HG03066 (cell line): ENCODE measurements at regions not wholly inside any gene's neighbourhood (a gene's known extent, or its start where the extent isn't known, plus 50 kb on each side); places are given as distances from the start of the nearest gene placed in this dataset.
"Not testable (repeated sequence)": the region's sequence is repeated elsewhere in the genome, so short reads cannot be mapped to it uniquely, and the experiment has no call there.

Experiments used
- ATAC-seq: cut with Tn5 transposase; IDR thresholded peaks from one replicate; pipeline ENCODE4 v1.9.1; 2021; ENCODE audit warnings: low read depth; ENCODE audit not compliant: unreplicated experiment

DNA sequence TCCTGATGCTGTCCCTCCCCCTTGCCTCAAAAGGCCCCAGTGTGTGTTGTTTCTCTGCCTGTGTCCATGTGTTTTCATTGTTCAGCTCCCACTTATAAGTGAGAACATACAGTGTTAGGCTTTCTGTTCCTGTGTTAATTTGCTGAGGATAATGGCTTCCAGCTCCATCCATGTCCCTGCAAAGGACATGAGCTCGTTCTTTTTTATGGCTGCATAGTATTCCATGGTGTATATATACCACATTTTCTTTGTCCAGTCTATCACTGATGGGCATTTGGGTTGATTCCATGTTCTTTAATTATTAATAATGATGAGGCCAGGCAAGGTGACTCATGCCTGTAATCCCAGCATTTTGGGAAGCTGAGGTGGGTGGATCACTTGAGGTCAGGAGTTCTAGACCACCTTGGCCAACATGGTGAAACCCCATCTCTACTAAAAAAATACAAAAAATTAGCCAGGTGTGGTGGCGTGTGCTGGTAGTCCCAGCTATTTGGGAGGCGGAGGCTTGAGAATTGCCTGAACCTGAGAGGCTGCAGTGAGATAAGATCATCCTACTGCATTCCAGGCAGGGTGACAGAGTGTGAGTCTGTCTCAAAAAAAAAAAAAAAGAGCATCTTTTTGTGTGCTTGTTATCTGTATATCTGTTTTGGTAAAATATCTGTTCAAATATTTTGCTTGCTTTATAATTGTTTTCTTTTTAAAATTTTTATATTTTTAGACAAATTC lies 78.0 kb upstream of the CLINT1 start:
- not testable (repeated sequence) for ATAC-seq

DNA sequence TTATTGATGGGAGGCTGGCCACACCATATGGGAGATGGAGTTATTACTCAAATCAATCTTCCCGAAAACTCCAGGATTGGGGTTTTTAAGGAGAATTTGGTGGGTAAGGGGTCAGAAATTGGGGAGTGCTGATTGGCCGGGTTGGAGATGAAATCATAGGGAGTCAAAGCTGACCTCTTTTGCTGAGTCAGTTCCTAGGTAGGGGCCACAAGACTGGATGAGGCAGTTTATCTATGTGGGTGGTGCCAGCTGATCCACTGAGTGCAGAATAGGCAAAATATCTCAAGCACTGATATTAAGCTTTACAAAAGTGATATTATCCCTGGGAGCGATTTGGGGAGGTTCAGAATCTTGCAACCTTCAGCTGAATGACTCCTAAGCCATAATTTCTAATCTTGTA lies 75.7 kb upstream of the CLINT1 start:
- no peak for ATAC-seq

DNA sequence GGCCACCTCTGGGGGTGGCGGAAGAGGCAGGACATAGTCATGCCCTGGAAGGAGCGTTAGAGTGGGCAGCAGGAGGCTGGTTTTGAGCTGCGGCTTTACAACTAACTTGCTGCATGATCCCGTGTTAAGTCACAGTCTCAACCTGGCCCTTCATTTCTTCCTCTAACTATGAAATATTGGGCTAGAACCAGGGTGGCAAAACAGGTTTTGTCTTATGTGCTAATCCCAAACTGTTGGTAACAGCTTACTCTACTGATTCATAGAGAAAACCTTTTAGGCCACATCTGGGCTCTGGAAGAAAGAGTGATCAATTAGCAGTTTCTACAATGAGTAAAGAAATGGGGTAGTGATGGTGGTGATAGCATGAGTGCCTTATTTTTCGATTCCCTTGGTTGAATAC lies 74.1 kb upstream of the CLINT1 start:
- ATAC-seq = no peak

DNA sequence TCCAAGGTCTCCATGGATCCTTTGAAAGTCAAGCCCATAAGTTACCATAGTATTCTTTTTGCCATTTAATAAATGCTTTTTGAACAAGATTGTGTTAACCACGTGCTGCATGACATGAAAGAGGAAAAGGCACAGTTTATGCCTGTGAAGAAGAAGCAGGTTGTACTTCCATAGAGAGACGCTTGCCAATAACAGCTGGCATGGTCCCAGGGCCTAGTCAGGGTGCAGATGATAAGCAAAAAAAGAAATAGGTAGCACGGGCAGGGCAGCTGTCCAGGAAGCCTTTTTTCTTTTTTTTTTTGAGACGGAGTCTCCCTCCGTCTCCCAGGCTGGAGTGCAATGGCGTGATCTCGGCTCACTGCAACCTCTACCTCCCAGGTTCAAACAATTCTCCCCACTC lies 71.8 kb upstream of the CLINT1 start:
- no peak for ATAC-seq

DNA sequence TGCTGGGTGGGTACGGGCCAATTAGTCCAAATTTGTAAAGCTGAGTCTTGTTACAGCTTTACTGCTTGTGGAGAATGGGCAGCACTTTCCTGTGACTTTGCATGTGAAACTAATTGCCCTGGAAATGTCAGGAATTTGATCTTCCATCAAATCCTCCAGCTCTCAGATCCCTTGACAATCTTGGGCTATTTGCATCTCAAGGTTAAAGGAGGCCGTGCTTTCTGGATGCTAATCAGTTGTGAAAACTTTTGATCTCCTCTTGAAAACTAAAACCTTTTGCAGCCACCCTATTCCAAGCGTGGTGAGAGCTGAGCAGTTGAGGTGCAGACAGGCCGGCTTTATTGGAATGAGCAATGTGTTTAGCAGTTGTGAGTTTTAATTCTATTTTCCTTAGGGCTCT lies 68.0 kb upstream of the CLINT1 start:
- no peak for ATAC-seq

DNA sequence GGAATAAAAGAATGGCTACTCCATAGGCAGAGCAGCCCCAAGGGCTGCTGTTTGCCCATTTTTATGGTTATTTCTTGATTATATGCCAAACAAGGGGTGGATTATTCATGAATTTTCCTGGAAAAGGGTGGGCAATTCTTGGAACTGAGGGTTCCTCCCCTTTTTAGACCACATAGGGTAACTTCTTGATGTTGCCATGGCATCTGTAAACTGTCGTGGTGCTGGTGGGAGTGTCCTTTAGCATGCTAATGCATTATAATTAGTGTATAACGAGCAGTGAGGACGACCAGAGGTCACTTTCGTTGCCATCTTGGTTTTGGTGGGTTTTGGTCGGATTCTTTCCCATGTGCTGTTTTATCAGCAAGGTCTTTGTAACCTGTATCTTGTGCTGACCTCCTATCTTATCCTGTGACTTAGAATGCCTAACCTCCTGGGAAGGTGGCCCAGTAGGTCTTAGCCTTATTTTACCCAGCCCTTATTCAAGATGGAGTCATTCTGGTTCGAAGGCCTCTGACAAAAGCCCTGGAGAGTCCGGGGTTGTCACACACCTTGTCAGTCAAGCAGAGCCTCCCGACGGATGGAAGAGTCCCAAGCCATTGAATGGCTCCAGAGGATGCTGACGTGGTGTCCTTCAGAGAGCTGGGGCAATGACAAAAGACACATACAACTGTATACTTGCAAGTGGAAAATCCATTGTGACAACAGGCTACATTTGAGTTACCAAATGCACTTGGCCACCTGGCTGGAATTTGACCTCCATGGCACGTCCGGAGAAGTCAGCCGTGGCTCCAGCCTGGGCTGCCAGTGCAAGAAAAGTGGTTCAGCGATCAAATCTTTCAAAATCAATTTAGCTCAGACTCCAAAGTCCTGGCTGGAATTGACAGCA lies 67.1 kb upstream of the CLINT1 start:
- ATAC-seq = no peak

DNA sequence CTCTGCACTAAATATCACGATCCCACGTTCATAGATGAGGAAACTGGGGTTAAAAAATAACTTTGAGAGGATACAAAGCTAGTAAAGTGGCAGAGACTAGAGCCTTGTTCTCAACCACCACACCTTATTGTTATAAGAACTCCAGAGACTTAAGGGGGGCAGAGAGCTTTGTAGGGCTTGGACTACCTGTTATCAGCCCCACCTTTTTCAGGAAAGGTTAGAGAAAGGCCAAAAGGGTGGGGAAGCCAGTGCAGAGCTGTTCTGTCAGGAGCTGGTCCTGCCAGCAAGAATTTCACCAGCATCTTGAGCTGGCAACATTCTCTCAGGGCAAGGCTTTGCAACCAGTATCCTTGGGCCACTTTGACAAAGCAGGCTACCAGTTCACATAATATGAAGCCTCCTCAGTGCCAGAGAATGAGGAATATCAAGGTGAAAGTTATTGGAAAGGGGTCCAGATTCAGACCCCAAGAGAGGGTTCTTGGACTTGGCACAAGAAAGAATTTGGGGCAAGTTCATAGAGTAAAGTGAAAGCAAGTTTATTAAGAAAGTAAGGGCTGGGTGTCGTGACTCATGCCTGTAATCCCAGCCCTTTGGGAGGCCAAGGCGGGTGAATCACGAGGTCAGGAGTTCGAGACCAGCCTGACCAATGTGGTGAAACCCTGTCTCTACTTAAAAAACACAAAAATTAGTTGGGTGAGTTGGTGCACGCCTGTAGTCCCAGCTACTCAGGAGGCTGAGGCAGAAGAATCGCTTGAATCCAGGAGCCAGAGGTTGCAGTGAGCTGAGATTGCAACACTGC lies 66.2 kb upstream of the CLINT1 start:
- no peak for ATAC-seq

DNA sequence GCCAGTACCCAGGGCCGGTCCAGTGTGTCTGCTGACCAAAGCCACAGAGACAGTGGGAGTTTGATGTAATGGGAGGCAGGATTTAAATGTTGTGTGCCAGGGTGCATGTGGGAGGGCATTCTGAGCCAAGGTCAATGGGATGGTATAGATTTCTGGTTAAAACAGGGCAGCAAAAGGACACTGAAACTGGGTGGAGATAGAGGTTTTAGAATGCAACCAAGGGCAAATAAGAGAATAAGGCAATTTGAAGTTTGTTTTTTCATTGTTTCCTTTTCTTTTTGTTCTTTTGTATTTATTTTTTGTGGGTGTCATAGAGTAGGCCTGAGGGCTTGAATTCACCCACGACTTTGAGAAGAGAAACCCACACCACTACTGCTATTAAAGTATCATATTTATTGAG lies 65.5 kb upstream of the CLINT1 start:
- no peak for ATAC-seq

DNA sequence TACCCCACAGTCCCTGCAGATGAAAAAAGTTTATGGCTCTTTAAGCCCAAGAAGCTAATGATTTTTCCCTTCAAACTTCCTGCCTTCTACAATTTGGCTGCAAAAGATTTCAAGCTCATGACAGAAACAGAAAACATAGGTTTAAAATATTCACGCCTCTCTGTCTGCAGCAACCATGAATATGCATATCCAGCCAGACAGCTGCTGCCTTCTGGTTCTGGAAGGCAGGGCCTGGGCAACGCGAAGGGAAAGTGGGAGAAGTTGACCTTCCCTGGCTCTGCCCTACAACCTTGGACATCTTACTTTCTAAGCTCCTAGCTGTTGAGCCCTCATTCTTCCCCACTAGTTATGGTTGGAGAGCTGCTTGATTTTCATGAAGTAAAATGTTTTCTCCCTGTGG lies 64.8 kb upstream of the CLINT1 start:
- ATAC-seq = no peak

DNA sequence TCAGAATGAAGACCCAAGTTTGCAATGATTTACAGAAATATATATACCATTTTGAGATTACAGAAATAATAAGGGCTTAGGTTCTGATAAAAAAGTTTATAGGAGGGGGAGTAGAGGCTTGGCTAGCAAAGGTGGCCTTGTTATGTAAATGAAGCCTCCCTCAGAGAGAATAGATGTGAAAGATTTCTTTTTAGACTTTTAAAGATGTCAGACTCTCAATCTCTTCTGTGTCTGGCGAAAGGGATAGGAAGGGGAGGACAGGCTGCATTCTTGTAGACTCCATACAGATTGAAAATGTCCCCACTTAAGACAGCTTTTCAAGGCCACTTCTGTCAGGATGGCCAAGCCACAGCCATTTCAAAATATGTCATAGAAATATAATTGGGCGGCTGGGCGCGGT lies 63.1 kb upstream of the CLINT1 start:
- no peak for ATAC-seq

DNA sequence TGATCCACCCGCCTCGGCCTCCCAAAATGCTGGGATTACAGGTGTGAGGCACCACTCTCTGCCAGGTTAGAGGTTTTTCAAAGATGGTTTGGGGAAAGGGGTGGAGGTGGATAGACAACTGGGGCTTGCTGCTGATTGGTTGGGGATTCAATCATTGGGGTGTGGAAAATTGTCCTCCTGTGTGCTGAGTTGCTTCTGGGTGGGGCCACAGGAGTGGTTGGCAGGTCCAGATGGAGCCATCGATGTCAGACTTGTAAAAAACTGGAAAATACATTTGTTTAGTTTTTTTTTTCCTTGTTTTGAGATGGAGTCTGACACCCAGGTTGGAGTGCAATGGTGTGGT lies 61.9 kb upstream of the CLINT1 start:
- ATAC-seq = no peak

DNA sequence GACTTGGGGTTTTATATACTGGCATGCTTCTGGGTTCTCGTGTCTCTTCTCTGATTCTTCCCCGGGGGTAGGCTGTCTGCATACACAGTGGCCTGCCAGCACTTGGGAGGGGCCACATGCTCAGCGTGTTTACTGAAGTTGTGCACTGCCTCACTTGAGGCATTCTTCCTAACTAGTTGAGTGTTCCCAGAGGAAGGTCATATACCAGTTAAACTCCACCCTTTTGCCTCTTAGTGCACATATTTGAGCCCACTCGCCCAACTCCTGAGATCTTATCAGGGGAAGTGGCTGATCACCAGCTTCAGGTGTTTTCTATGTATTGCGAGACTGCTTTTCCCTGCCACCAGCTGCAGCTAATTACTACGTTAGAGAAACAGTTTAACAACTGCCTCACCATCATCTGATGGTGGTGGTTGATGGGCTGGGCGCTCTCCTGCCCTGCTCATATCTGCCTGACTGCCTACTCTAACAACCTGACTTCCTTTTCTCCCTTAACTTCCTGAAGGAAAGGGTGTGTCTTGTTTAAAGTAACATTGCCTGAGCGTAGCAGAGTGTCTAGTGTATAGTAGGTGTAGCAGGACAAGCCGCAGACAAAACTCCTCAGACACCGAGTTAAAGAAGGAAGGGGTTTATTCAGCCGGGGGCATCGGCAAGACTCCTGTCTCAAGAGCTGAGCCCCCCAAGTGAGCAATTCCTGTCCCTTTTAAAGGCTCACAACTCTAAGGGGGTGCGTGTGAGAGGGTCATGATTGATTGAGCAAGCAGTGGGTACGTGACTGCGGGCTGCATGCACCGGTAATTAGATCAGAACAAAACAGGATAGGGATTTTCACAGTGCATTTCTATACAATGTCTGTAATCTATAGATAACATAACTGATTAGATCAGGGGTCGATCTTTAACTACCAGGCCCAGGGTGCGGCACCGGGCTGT lies 60.1 kb upstream of the CLINT1 start:
- ATAC-seq = no peak

DNA sequence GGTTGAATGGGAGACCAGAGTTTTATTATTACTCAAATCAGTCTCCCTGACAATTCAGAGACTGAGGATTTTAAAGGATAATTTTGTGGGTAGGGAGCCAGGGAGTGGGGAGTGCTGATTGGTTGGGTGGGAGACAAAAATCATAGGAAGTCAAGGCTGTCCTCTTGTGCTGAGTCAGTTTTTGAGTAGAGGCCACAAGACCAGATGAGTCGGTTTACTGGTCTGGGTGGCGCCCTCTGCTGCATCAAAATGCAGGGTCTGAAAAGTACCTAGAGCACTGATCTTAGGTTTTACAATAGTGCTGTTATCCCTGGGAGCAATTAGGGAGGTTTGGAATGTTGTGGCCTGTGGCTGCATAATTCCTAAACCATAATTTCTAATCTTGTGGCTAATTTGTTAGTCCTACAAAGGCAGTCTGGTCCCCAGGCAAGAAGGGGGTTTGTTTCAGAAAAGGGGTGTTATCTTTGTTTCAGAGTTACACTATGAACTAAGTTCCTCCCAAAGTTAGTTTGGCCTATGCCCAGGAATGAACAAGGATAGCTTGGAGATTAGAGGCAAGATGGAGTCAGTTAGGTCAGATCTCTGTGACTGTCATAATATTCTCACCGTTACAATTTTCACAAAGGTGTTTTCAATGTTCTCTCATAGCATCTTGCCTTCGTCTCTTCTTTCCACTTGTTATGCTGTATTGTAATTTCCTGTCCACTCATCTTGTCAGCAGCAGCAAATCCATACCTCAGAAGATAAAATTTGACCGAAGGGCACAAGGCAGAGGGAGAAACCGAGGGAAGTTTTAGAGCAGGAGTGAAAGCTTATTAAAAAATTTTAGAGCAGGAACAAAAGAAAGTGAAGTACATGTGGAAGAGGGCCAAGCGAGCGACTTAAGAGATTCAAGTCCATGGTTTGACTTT lies 59.2 kb upstream of the CLINT1 start:
- peak; percentile 59 for ATAC-seq

DNA sequence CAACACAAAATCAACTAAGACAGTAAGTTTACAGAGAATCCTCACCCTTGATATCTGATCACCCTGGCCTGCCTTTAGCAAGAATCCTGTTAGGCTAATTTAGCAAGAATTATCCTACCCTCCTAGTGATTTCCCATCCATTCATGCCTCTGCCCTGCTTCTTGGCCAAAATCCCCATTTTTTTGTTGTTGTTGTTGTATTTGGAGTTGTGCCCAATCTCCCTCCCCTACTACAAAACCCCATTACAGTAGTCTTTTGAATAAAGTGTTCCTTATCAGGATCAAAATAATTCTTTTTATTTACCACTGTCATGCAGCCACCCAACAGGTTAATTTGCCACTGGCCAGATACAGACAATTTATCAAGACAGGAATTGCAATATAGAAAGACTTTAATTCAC lies 58.5 kb upstream of the CLINT1 start:
- no peak for ATAC-seq

DNA sequence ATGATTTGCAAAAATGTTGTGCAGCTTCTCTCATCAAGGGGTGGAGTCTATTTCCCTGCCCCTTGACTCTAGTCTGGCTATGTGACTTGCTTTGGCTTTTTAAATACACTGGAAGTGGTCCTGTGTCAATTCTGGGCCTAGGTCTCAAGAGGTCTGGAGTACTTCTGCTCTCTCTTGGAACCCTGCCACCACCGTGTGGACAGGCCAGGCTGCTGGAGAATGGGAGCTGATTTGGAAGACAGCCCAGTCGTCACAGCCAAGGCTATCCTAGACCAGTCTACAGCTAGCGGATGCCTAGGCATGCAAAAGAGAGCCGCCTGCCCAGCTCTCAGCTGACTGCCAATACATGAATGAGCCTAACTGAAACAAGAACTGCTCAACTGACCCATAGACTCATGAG lies 56.7 kb upstream of the CLINT1 start:
- ATAC-seq = no peak

DNA sequence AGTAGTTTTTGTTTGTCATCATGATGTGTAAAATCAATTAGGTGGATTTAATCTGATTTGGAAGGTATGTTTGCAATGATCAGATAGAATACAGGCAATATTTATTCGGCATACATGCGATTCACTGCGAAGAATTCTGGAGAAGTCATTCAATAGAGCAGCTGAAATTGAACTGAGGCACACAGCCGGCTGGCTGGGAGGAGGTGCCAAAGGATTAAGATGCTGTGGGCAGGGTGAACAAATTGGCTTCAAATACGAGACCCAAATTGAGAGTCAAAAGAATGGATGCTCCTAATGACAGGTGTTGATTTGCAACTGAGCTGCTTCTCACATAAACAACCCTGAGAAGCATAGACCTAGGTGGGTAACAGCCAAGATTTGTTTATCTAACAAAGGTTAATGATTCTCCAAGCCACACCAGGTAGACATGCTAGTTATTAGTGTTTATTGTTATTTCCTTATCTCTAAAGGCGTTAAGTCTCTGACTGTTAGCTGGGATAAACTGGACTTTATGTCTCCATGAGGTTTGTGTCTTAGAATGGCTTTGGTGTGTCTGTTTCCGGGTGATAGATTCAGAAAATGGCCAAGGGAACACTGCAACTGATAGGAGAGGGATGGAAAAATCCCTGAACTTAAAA lies 55.3 kb upstream of the CLINT1 start:
- ATAC-seq = no peak

DNA sequence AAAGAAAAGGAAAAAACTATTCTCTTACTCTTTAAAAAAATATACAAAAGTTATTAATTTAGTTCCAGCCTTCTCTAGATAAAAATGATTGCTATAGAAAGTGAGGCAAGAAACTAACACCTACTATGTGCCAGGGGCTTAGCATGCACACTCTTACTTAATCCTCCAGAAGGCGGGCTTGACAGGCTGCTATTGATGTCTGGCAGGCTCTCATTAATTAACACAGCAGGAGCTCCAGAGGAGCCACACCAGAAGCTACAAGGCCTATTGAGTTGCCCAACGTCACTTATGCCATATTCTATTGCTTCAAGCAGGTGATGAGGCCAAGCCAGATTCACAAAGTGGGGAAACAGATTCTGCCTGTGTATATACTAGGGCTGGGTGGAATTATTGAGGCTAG lies 54.6 kb upstream of the CLINT1 start:
- no peak for ATAC-seq

DNA sequence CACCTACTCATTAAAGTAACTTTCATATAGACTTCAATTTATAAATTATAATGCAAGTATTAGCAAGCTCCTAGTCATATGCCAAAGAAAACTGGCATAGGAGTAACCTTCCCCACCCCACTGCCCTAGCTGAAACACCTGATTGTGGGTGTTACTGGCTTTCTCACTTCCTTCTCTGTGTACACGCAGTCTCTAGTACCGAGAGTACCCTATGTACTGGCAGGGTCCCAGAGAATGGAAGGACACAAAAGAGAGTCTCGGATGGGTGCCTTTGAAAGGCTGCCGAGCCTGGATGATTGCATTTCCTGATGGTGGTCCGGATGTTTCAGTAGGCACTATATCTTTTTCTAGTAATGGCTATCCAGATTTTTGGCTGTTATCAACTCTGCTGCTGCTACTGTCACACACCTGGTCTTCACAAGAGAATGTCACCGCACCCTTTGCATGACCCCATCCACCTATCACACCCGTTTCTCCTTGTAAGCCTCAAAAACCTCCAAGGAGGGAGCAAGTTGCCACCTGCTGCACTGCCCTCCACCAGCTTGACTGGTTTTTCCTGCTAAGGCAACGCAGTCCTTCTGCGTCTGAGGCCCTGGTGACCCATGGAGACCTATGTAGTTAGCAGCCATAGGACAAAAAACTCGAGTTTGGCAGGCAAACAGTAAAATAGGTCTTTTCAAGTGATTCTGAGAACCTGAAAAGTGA lies 53.8 kb upstream of the CLINT1 start:
- peak; percentile 96 for ATAC-seq
